ENCODE measurements at regions not wholly inside any gene's neighbourhood (a gene's known extent, or its start where the extent isn't known, plus 50 kb on each side); places are given as distances from the start of the nearest gene placed in this dataset.
A peak's percentile ranks its signal among the peaks of the same experiment; 100 is the strongest.

GRCh38 chr2:40559175-40559574 lies 107.3 kb upstream of the SLC8A1 start:
- Histone ChIP-seq H3K27me3 (ENCODE audit: control insufficient read depth in 2 of 2, insufficient read depth in 2 of 2, low read length in 2 of 2) (no peaks in the 10 kb centered on the region), H3K4me1 (ENCODE audit: control insufficient read depth in 1 of 2, insufficient read depth in 2 of 2, low read length in 2 of 2) (peaks cover 33 to 38% of the 10 kb centered on the region in 2 donors), H3K9ac (ENCODE audit: insufficient read depth, low read length, poor library complexity, severe bottlenecking) (no peak overlapping the region), H4K20me1 (ENCODE audit: insufficient read depth, low read length) (no peaks in the 10 kb centered on the region), H3K27ac (ENCODE audit: low read depth in 1 of 2, low read length in 2 of 2) (peak overlapping the region in 1 of 2 donors; percentile 74), H3K79me2 (ENCODE audit: insufficient read depth, low read length) (no peaks in the 10 kb centered on the region), H3K9me3 (replicated peaks in 1 of 2; ENCODE audit: control insufficient read depth in 1 of 2, insufficient read depth in 1 of 2, low read length in 2 of 2) (no peaks in the 10 kb centered on the region), H3K36me3 (replicated peaks in 1 of 2; ENCODE audit: control insufficient read depth in 1 of 2, insufficient read depth in 2 of 2, low read length in 2 of 2) (no peaks in the 10 kb centered on the region), H2AFZ (ENCODE audit: insufficient read depth, low read depth, low read length, poor library complexity, severe bottlenecking) (no peak overlapping the region), H3K4me2 (replicated peaks; ENCODE audit: extremely low read depth, low read length, poor library complexity, severe bottlenecking) (peak overlapping the region; percentile 32), H3K4me3 (replicated peaks in 1 of 3; ENCODE audit: low read depth in 2 of 3, low read length in 3 of 3) (peak overlapping the region in 1 of 3 experiments; percentile 35)
- DNase-seq = no peak
- no peaks in the 10 kb centered on the region for H3K27me3 Mint-ChIP-seq (ENCODE audit: low read depth in 3 of 3)
- no peaks in the 10 kb centered on the region for H3K9me3 Mint-ChIP-seq
- peaks cover 45% of the 10 kb centered on the region for H3K4me1 Mint-ChIP-seq
- intact Hi-C loops (cut with micrococcal nuclease) = loop anchor here (5.0 to 10.0 kb wide), 2 partner anchors 104 to 112 kb away; partner anchors contain the start of gene SLC8A1 (in 1 of the 2)
- H3K4me3 Mint-ChIP-seq = peak overlapping the region in 1 of 2 donors; percentile 32
- H3K36me3 Mint-ChIP-seq = no peaks in the 10 kb centered on the region
- WGBS (ENCODE audit: insufficient coverage) = no CpG with 5 or more reads among the region's 2 CpGs
- H3K27ac Mint-ChIP-seq = peak overlapping the region; percentile 55 to 85 (median 75)
- no peak for TF ChIP-seq CTCF (IDR thresholded peaks at IDR 0.05)

- intact Hi-C loops (cut with micrococcal nuclease) = no loop called here
- H3K36me3 Mint-ChIP-seq = no peaks in the 10 kb centered on the region
- H2AFZ ChIP-seq (ENCODE audit: insufficient read depth, low read depth, low read length, poor library complexity, severe bottlenecking) = no peak overlapping the region
- H3K79me2 ChIP-seq (ENCODE audit: insufficient read depth, low read length) = no peaks in the 10 kb centered on the region
- H3K27me3 ChIP-seq (ENCODE audit: control insufficient read depth in 2 of 2, insufficient read depth in 2 of 2, low read length in 2 of 2) = no peaks in the 10 kb centered on the region
- H3K27me3 Mint-ChIP-seq (ENCODE audit: low read depth in 3 of 3) = no peaks in the 10 kb centered on the region
- peak overlapping the region; percentile 45 for H3K4me2 ChIP-seq (replicated peaks; ENCODE audit: extremely low read depth, low read length, poor library complexity, severe bottlenecking)
- H3K4me3 Mint-ChIP-seq = no peak overlapping the region
- peak; percentile 64 to 76 (median 73) for DNase-seq
- no peaks in the 10 kb centered on the region for H3K9me3 Mint-ChIP-seq
- TF ChIP-seq CTCF (IDR thresholded peaks at IDR 0.05) = no peak
- H3K4me1 ChIP-seq (ENCODE audit: control insufficient read depth in 1 of 2, insufficient read depth in 2 of 2, low read length in 2 of 2) = peaks cover 11 to 16% of the 10 kb centered on the region in 2 donors
- H3K36me3 ChIP-seq (replicated peaks in 1 of 2; ENCODE audit: control insufficient read depth in 1 of 2, insufficient read depth in 2 of 2, low read length in 2 of 2) = no peaks in the 10 kb centered on the region
- H3K9ac ChIP-seq (ENCODE audit: insufficient read depth, low read length, poor library complexity, severe bottlenecking) = no peak overlapping the region
- H3K4me3 ChIP-seq (replicated peaks in 1 of 3; ENCODE audit: low read depth in 2 of 3, low read length in 3 of 3) = peak overlapping the region in 1 of 3 experiments; percentile 1
- WGBS (ENCODE audit: insufficient coverage) = no CpG with 5 or more reads among the region's 2 CpGs
- peaks cover 20% of the 10 kb centered on the region for H3K4me1 Mint-ChIP-seq
- H3K27ac Mint-ChIP-seq = peak overlapping the region in 5 of 7 donors; percentile 43 to 87 (median 65)
- H3K9me3 ChIP-seq (replicated peaks in 1 of 2; ENCODE audit: control insufficient read depth in 1 of 2, insufficient read depth in 1 of 2, low read length in 2 of 2) = no peaks in the 10 kb centered on the region
- H4K20me1 ChIP-seq (ENCODE audit: insufficient read depth, low read length) = no peaks in the 10 kb centered on the region
- peak overlapping the region in 1 of 2 donors; percentile 76 for H3K27ac ChIP-seq (ENCODE audit: low read depth in 1 of 2, low read length in 2 of 2)
Observed at GRCh38 chr2:40564184-40564583, 112.3 kb upstream of the SLC8A1 start.
